SIG-M5 (cell line): ENCODE measurements at regions not wholly inside any gene's neighbourhood (a gene's known extent, or its start where the extent isn't known, plus 50 kb on each side); places are given as distances from the start of the nearest gene placed in this dataset.

Experiments used
- DNase-seq: peaks from one replicate; lab custom pipeline; 2025; lab: John Stamatoyannopoulos, UW

- DNase-seq = no peak
Observed at GRCh38 chr15:62708470-62708869, 334.1 kb upstream of the TPM1 start.

GRCh38 chr15:62709261-62709660 lies 333.3 kb upstream of the TPM1 start:
- no peak for DNase-seq

DNA sequence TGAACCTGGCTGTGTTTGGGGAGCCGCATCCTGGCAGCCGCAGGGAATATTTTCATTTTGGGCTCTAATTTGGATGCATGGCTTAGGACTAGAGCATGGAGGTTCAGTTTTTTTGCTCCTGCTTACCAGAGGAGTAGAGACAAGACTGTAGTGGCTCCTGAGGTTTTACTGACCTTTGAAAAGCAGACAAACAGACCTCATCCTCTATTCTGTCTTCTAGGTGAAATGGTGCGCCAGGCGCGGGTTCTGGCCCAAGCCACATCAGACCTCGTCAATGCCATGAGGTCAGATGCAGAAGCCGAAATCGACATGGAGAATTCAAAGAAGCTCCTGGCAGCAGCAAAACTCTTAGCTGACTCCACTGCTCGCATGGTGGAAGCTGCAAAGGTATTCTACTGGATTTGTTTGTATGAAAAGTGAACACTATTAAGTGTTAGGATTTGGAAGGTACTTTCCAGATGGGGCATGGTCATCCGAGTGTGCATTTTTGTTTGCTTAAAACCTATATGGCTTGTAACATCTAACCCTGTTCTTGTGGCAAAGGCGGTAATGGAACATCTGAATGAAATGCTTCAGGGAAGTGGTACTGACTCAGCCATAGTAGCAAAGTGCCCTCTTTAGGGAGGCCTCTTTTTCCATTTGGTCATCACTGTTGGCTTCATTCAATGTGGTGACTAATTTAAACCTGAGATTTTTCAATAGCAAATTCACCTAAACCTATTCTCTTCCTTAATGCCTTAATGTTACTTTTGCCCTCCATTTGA lies 330.7 kb upstream of the TPM1 start:
- no peak for DNase-seq

DNA sequence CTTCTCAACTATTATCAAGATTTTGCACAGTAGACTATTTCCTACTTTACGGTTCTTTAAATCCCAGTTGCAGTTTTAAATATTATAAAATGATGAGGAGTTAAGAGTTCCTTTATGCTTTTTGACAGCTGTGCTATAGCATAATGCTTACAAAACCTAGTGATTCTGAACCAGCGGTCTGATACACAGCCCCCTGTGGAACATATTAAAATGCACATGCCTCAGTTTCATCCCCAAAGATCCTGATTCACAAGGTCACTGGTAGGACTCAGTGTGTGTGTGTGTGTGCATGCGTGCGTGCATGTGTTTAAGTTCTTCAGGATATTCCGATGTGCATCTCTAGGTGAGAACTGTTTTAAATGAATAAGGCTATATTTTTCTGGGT lies 330.1 kb upstream of the TPM1 start:
- DNase-seq = no peak

- no peak for DNase-seq
Observed at GRCh38 chr15:62715946-62716345, 326.6 kb upstream of the TPM1 start.

DNA sequence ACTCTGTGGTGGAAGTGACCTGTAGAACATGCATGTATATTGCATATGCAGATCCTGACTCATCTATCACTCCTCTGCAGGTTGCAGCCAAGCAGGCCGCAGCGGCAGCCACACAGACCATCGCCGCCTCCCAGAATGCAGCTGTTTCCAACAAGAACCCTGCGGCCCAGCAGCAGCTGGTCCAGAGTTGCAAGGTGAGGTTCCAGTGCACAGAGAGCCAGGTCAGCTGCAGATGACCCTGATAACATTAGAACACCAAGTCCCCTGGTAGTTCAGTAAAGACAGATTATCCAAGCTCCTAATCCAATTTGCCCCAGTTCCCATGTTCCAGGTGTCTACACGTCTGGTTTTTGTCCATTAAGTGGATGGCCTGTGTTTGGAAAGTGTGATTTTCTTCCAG lies 325.1 kb upstream of the TPM1 start:
- no peak for DNase-seq

- DNase-seq = no peak
Observed at GRCh38 chr15:62719316-62719715, 323.2 kb upstream of the TPM1 start.

GRCh38 chr15:62722237-62722636 lies 320.3 kb upstream of the TPM1 start:
- no peak for DNase-seq

GRCh38 chr15:62726461-62726860 lies 316.1 kb upstream of the TPM1 start:
- no peak for DNase-seq

GRCh38 chr15:62727501-62727900 lies 315.0 kb upstream of the TPM1 start:
- no peak for DNase-seq

- DNase-seq = no peak
Observed at GRCh38 chr15:62730825-62731224, 311.7 kb upstream of the TPM1 start.

- DNase-seq = no peak
Observed at GRCh38 chr15:62732078-62732477, 310.5 kb upstream of the TPM1 start.

- DNase-seq = no peak
Observed at GRCh38 chr15:62734706-62735105, 307.8 kb upstream of the TPM1 start.

- DNase-seq = no peak
Observed at GRCh38 chr15:62736756-62737155, 305.8 kb upstream of the TPM1 start.

DNA sequence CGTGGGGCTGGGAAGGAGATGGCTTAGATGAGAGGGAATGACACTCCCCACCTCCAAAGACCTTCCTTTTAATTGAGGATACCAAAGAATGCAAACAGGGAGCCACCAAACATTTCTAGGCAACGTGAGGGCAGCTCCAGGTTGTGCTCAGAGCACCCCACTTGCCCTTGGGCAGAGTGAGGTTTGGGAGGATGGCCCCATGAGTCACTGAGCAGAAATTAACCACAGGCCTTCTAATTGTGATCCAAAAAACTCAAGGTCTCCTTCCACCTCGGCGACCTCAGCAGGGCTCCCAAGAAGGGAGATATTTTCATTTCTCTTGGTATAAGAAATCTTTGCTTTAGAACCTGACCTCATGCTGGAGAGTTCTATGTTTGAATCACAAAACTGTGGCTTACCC lies 305.0 kb upstream of the TPM1 start:
- no peak for DNase-seq

DNA sequence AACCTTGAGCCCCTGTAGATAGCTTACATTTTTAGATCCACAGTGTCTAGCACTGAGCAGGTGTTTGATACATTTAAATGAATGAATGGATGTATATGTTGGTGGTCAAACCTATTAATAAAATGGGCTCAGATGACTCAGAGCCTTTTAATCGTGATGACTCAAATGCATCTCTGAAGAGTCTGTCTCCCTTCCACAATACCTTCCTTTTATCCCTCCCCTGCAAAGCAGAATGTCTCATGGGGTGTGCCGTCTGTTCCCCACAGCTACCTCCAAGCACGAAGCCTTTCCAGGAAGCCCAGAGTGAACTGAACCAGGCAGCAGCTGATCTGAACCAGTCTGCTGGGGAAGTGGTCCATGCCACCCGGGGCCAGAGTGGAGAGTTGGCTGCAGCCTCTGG lies 303.5 kb upstream of the TPM1 start:
- no peak for DNase-seq

DNA sequence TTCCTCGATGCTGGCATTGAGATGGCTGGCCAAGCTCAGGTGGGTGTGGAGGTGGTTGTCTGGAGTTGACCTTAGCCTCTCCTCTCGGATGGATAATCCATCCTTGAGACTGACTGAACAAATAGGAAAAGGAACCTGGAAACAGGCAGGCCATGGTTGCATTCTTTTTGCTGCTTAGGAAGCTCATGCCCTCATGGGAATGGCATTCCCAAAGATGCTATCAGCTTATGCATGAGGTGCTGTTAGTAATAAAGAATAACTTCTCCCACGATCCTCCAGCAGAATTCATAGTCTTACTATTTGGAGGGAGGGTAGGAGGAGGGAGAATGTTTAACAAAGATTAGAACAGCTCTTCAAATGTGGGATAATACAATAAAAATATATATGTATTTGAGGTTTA lies 303.0 kb upstream of the TPM1 start:
- no peak for DNase-seq

- no peak for DNase-seq
Observed at GRCh38 chr15:62740141-62741004, 302.2 kb upstream of the TPM1 start.

DNA sequence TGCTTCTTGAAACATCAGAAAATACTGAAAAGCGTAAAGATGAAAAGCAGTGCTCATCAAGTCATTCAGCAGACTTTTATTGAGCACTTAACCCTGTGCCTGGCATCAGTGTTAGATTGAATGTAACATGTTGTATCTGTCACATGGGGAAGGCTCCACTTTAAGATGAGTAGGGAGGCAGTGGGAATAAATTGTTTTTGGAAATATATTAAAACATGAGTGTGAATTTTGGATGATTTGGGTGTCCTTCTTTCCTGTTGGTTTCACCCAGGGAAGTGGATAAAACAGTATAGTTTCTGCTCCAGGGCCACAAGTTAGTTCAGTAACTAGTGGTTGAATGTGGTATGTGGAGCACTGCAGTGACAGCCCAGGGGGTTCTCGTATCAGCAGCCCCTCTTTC lies 301.4 kb upstream of the TPM1 start:
- DNase-seq = no peak

DNA sequence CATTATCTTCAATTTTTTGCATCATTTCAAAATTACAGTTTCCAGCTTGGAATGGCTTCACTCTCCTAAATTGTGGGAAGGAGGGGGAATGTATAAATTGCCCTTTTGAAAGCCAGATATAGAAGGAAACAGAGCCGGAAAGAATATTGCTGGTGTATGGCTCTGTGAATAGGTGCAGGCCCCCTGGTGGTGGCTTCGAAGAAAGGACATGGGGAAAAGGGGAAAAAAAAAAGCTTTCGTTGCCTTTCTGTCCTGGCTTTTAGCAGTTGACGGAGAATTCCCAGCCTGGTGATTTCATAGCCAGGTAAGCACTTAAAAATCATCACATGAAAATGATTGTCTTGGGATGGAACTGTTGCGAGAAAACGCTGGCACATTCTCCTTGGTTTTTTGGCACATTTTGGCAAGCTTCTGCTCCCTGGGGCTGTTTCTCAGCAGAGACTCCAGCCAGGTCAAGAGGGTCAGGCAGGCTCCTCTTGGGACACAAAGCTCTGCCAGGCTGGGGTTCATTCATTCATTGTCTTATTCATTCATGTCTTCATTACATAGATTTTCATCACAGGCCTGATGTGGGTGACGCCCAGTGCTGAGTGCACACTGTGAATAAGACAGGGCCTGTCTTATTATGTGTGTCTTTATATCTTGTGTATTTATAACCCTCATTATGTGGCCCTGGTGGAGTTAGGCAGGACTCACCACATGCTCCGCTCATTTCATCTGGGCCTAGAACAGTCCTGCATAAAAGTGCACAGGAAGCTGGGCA lies 300.0 kb upstream of the TPM1 start:
- no peak for DNase-seq

DNA sequence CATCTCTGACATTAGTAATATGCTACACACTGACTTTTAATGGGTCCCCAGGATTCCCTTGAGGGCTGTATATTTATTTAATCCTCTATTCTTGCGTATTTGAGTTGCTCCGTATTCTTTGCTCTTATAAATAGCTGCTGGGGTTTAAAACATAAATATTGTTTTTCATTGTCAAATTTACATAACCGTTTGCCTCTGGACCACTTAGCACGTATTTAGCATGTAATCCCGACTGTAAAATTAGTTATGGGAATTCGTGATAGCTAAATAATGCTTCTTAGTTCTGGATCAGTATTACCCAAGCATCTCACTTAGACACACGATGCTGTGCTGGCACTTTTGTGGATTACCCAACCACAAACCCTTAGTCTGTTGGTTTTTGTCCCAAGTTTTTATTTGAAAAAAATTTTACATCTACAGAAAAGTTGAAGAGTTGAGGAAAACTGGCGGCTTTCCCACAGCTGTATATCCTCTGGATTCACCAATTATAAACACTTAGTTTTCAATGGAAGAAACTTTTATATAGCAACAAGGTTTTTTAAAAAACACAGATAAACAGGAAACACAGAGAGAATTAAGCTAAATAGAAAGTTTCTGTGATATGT lies 296.8 kb upstream of the TPM1 start:
- DNase-seq = no peak

- DNase-seq = no peak
Observed at GRCh38 chr15:62748196-62748595, 294.4 kb upstream of the TPM1 start.
